ENCODE measurements at regions not wholly inside any gene's neighbourhood (a gene's known extent, or its start where the extent isn't known, plus 50 kb on each side); places are given as distances from the start of the nearest gene placed in this dataset.

GRCh38 chr4:130335417-130336194 is 1239.7 kb downstream of the C4orf33 start:
- TF ChIP-seq, protein P1, sequence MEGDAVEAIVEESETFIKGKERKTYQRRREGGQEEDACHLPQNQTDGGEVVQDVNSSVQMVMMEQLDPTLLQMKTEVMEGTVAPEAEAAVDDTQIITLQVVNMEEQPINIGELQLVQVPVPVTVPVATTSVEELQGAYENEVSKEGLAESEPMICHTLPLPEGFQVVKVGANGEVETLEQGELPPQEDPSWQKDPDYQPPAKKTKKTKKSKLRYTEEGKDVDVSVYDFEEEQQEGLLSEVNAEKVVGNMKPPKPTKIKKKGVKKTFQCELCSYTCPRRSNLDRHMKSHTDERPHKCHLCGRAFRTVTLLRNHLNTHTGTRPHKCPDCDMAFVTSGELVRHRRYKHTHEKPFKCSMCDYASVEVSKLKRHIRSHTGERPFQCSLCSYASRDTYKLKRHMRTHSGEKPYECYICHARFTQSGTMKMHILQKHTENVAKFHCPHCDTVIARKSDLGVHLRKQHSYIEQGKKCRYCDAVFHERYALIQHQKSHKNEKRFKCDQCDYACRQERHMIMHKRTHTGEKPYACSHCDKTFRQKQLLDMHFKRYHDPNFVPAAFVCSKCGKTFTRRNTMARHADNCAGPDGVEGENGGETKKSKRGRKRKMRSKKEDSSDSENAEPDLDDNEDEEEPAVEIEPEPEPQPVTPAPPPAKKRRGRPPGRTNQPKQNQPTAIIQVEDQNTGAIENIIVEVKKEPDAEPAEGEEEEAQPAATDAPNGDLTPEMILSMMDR (IDR thresholded peaks at IDR 0.05) = no peak
- no peak overlapping the region for H3K4me2 ChIP-seq (ENCODE audit: low read length)
- H3K4me1 ChIP-seq = no peaks in the 10 kb centered on the region
- H2AFZ ChIP-seq = no peak overlapping the region
- H3K4me3 ChIP-seq (ENCODE audit: low read depth, low read length) = no peak overlapping the region
- no peaks in the 10 kb centered on the region for H3K27me3 ChIP-seq (ENCODE audit: control insufficient read depth, insufficient read depth, low read length)
- no peaks in the 10 kb centered on the region for H3K9me3 ChIP-seq (ENCODE audit: control insufficient read depth, low read length)
- H3K9ac ChIP-seq = no peak overlapping the region
- no peaks in the 10 kb centered on the region for H3K79me2 ChIP-seq
- no peak overlapping the region for H3K27ac ChIP-seq
- no peaks in the 10 kb centered on the region for H3K36me3 ChIP-seq (ENCODE audit: control insufficient read depth, insufficient read depth, low read length)

- no peaks in the 10 kb centered on the region for H3K36me3 ChIP-seq (ENCODE audit: control insufficient read depth, insufficient read depth, low read length)
Observed at GRCh38 chr4:130336585-130337217, 1240.7 kb downstream of the C4orf33 start.

DNA sequence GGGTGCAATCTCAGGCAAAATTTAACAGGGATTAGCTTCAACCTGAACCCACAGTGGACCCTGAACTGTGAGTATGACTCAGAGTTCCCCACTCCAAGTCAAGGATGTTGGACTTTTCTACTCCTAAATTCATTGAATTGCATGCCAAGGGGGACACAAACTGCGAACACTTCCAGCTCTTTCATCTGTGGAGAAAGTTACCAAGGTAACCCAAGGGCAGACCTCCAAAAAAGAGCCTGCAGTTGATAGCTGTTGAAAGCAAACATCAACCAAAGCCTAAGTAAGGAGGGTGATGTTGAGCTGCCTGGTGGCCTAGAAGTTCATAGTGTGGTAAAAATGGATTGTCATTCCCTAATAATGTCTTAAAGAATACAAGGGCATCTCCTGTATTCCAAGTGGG is 1242.9 kb downstream of the C4orf33 start:
- Histone ChIP-seq H3K4me2 (ENCODE audit: low read length) (no peak overlapping the region), H3K9me3 (ENCODE audit: control insufficient read depth, low read length) (no peaks in the 10 kb centered on the region), H3K27me3 (ENCODE audit: control insufficient read depth, insufficient read depth, low read length) (no peaks in the 10 kb centered on the region), H3K4me3 (ENCODE audit: low read depth, low read length) (no peak overlapping the region), H3K27ac (no peak overlapping the region), H3K4me1 (no peaks in the 10 kb centered on the region), H3K79me2 (no peaks in the 10 kb centered on the region), H3K36me3 (ENCODE audit: control insufficient read depth, insufficient read depth, low read length) (no peaks in the 10 kb centered on the region), H2AFZ (no peak overlapping the region), H3K9ac (no peak overlapping the region)
- TF ChIP-seq, protein P1 (IDR thresholded peaks at IDR 0.05) = no peak

More at GRCh38 chr4:130336585-130337217, 1240.7 kb downstream of the C4orf33 start:
- H3K79me2 ChIP-seq = no peaks in the 10 kb centered on the region
- no peak overlapping the region for H3K4me3 ChIP-seq (ENCODE audit: low read depth, low read length)
- no peak overlapping the region for H3K27ac ChIP-seq
- no peak overlapping the region for H3K9ac ChIP-seq
- H3K4me1 ChIP-seq = no peaks in the 10 kb centered on the region
- no peaks in the 10 kb centered on the region for H3K9me3 ChIP-seq (ENCODE audit: control insufficient read depth, low read length)
- H2AFZ ChIP-seq = no peak overlapping the region
- no peak overlapping the region for H3K4me2 ChIP-seq (ENCODE audit: low read length)
- TF ChIP-seq, protein P1 (IDR thresholded peaks at IDR 0.05) = no peak
- no peaks in the 10 kb centered on the region for H3K27me3 ChIP-seq (ENCODE audit: control insufficient read depth, insufficient read depth, low read length)

GRCh38 chr4:130349745-130350144 is 1253.8 kb downstream of the C4orf33 start:
- H3K4me1 ChIP-seq = no peaks in the 10 kb centered on the region
- no peaks in the 10 kb centered on the region for H3K36me3 ChIP-seq (ENCODE audit: control insufficient read depth, insufficient read depth, low read length)
- H3K9me3 ChIP-seq (ENCODE audit: control insufficient read depth, low read length) = no peaks in the 10 kb centered on the region
- H2AFZ ChIP-seq = no peak overlapping the region
- no peak overlapping the region for H3K4me3 ChIP-seq (ENCODE audit: low read depth, low read length)
- H3K27me3 ChIP-seq (ENCODE audit: control insufficient read depth, insufficient read depth, low read length) = no peaks in the 10 kb centered on the region
- H3K79me2 ChIP-seq = no peaks in the 10 kb centered on the region
- no peak overlapping the region for H3K4me2 ChIP-seq (ENCODE audit: low read length)
- TF ChIP-seq, protein P1 (IDR thresholded peaks at IDR 0.05) = no peak
- H3K9ac ChIP-seq = no peak overlapping the region
- no peak overlapping the region for H3K27ac ChIP-seq
